Esophagus mucosa (tissue), 1 donor: ENCODE measurements at regions not wholly inside any gene's neighbourhood (a gene's known extent, or its start where the extent isn't known, plus 50 kb on each side); places are given as distances from the start of the nearest gene placed in this dataset.
"Not testable (repeated sequence)": the region's sequence is repeated elsewhere in the genome, so short reads cannot be mapped to it uniquely, and the experiment has no call there.

ENCODE experiments used
- ATAC-seq: fragments of 200-7000 bp; cut with Tn5 transposase; one replicate; pipeline ENCODE4 v1.9.1; 2020
- donor health status: DM: yes; HTN: yes; CAD: no.

- no peak for ATAC-seq
These were observed 620.6 kb upstream of the GNPDA2 start for GRCh38 chr4:45346816-45347435.

DNA sequence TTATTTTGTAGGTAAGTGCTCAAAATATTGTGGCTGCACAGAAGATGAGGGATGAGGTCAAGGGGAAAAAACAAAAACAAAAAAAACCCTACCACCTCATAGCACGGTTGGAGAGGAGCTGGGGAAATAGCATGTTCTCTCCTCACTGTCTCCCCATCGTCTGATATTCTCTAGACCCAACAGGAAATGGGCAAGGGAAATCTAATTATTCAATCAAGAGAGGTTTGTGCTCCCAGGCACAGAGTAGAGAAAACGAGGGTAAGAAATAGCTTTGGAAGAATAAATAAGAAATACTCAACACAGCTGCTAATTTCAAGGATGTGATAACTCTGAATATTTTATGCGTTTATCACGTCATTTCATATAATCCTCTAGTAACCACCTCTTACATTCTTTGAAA is 619.2 kb upstream of the GNPDA2 start:
- no peak for ATAC-seq

- no peak for ATAC-seq
These were observed 605.4 kb upstream of the GNPDA2 start for GRCh38 chr4:45331802-45332201.

GRCh38 chr4:45327544-45327943 is 601.2 kb upstream of the GNPDA2 start:
- no peak for ATAC-seq

- ATAC-seq, result no peak
These were observed 598.4 kb upstream of the GNPDA2 start for GRCh38 chr4:45324455-45325417.

DNA sequence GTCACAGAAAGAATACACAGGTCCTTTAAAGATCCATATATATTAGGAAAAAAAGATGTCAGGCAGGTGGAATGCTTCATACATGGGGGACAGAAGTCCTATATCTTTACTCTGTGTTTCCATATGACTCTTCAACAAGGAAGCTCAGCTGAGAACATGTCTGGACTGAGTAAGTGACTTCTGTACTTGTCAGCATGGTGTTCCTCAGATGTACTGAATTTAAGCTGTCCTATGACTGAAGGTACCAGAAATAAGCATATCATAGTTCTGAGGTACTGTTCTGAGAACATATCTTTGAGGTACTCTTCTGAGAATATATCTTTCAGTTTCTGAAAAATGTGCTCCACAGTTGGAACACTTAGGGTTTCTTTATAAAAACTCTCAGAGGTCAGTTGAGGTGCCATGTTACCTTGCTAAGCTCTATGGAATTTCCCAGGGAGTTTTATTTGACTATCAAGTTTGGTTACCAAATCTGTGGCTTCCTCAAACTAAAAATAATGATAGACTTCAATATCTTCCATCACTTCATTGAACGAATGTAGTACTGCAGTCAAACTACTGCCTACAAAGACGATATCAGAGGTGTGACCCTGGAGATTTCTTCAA is 597.2 kb upstream of the GNPDA2 start:
- ATAC-seq, result no peak

- no peak for ATAC-seq
These were observed 591.4 kb upstream of the GNPDA2 start for GRCh38 chr4:45317739-45318138.

GRCh38 chr4:45317276-45317675 is 590.9 kb upstream of the GNPDA2 start:
- ATAC-seq, result no peak

DNA sequence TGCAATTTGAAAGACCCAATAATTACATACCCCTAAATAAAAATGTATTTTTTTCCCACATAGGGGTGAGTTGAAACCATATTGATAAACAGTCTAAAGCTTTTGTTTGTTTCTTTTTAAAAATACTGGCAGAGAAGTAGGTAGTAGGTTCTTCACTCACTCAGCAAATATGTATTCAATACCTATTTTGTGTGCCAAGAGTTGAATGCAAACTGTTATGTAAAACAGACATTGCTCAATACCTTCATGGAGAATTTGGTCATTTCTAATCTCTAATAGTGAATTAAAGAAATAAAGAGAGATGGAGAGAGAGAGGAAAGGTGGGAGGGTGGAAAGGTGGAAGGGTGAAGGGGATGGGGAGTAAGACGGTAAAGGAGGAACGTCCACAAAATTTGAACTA is 589.9 kb upstream of the GNPDA2 start:
- no peak for ATAC-seq

- no peak for ATAC-seq
These were observed 576.5 kb upstream of the GNPDA2 start for GRCh38 chr4:45302828-45303227.

GRCh38 chr4:45294464-45294863 is 568.1 kb upstream of the GNPDA2 start:
- no peak for ATAC-seq

- ATAC-seq, result no peak
These were observed 567.0 kb upstream of the GNPDA2 start for GRCh38 chr4:45293335-45293734.

- no peak for ATAC-seq
These were observed 566.5 kb upstream of the GNPDA2 start for GRCh38 chr4:45292844-45293243.

- ATAC-seq, result no peak
These were observed 558.2 kb upstream of the GNPDA2 start for GRCh38 chr4:45284400-45285085.

DNA sequence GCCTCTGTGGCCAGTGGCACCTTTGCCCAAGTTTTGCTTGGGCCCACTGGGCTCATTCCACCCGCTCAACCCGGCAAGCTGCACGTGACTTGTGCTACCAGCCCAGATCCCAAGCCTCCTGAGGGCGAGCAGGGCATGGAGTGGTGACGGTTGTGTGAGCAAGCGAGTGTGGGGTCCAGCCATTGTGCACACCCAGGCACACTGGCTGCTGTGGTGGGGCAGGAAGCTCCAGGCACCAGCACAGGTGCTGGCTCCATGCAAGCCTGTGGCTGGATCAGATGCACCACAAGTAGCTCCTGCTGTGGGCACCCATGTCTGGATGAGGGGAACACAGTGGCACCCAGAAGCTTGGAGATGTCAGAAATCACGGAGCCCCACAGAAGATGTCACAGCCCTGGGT is 557.0 kb upstream of the GNPDA2 start:
- ATAC-seq, result no peak

- no peak for ATAC-seq
These were observed 553.8 kb upstream of the GNPDA2 start for GRCh38 chr4:45280121-45280520.

DNA sequence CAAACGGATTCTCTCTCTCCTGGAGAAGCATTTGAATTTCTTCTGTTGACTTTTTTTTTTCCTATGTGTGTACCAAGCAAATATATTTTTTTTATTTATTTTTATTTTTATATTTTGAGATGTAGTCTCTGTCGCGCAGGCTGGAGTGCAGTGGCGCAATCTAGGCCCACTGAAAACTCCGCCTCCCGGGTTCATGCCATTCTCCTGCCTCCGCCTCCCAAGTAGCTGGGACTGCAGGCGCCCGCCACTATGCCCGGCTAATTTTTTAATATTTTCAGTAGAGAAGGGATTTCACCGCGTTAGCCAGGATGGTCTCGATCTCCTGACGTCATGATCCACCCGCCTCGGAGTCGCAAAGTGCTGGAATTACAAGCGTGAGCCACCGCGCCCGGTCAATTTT is 549.5 kb upstream of the GNPDA2 start:
- no peak for ATAC-seq

DNA sequence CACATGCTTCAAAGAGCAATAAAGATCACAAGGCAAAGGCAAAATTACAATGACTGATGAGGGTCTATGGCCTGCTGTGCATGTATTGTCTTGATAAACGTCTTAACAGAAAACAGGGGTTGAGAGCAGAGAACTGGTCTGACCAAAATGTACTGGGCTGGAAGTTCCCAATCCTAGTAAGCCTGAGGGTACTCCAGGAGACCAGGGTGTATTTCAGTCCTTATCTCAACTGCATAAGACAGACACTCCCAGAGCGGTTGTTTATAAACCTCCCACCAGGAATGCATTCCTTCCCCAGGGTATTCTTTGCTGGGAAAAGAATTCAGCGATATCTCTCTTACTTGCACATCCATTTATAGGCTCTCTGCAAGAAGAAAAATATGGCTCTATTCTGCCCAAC is 521.8 kb upstream of the GNPDA2 start:
- not testable (repeated sequence) for ATAC-seq

DNA sequence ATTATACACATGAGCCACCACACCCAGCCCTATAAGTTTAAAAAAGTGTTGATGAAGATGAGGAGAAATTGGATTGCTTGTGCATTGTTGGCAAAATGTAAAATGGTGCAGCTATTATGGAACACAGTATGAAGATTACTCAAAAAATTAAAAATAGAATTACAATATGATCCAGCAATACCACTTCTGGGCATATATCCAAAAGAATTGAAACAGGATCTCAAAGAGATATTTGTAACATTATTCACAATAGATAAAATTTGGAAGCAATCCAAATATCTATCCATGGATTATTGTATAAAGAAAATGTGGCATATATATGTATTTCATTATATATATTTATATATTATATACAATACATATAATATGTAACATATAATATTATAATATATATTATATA is 515.6 kb upstream of the GNPDA2 start:
- no peak for ATAC-seq

DNA sequence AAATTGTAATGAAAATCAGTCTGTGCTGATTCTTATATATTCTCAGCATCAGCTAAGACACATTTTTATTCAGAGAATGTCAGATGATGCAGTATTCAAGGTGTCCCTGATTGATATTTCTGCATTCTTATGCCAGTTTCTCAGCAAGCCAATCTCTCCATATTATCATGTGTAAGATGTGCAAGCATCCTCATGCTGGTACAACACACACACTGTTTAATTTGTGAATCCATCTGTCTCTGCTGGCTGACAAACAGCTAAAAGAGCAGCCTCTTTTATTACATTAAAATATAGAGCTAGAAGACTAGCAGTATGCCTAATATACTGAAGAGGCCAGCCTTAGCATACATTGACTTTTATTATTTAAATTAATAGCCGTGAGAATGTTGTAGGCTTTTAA is 502.9 kb upstream of the GNPDA2 start:
- no peak for ATAC-seq

DNA sequence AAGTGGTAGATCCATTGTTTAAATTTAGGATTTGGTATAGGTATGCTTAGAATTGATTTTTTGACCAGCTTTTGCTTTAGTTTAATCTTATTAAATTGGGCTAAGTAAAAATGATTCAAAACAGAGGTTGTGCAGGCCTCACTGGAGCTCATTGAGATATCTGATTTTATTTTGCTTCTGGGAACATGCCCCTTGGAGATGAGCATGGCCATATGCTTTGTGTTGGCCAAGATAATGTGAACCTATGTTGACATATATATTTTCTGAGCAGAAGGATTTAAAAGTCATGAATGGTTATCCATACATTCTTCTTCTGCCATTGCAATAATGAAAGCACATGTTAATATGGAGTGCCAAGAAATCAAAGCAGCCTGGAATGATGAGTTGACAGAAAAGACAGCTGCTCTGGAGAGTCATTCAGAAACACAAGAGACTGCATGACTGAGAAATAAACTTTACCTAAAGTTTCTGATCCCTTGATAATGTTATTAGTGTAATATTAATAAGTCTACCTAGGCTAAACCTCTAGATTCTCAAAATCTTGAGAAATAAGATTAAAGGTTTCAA is 489.7 kb upstream of the GNPDA2 start:
- ATAC-seq, result no peak

GRCh38 chr4:45208476-45208875 is 482.1 kb upstream of the GNPDA2 start:
- not testable (repeated sequence) for ATAC-seq

GRCh38 chr4:45207864-45208331 is 481.5 kb upstream of the GNPDA2 start:
- not testable (repeated sequence) for ATAC-seq
